ENCODE measurements at regions not wholly inside any gene's neighbourhood (a gene's known extent, or its start where the extent isn't known, plus 50 kb on each side); places are given as distances from the start of the nearest gene placed in this dataset.

GRCh38 chr4:157792716-157793115 lies 380.1 kb downstream of the GASK1B start:
- H3K36me3 ChIP-seq (ENCODE audit: control insufficient read depth in 4 of 4, insufficient read depth in 3 of 4, low read depth in 1 of 4, low read length in 3 of 4) = no peaks in the 10 kb centered on the region
- no peak for DNase-seq (ENCODE audit: low spot score)
- no peaks in the 10 kb centered on the region for H3K27me3 ChIP-seq (ENCODE audit: control insufficient read depth in 4 of 4, insufficient read depth in 4 of 4, low read length in 3 of 4)
- no peak overlapping the region for H3K27ac ChIP-seq (ENCODE audit: low read depth in 1 of 2, low read length in 2 of 2)
- no peak overlapping the region for H3K9ac ChIP-seq (ENCODE audit: low read depth in 1 of 2, low read length in 2 of 2)
- no peaks in the 10 kb centered on the region for H3K4me1 ChIP-seq (ENCODE audit: control insufficient read depth in 4 of 4, insufficient read depth in 4 of 4, low read length in 3 of 4)
- H3K4me3 ChIP-seq (ENCODE audit: low read depth in 1 of 3, low read length in 3 of 3) = no peak overlapping the region
- TF ChIP-seq MAX (IDR thresholded peaks at IDR 0.05) = no peak
- no peak for TF ChIP-seq JUND (IDR thresholded peaks at IDR 0.05)
- TF ChIP-seq YY1 (IDR thresholded peaks at IDR 0.05) = no peak
- TF ChIP-seq EGR1 (IDR thresholded peaks at IDR 0.05; ENCODE audit: low read depth in 2 of 2) = no peak
- no peak for TF ChIP-seq RXRA (IDR thresholded peaks at IDR 0.05)
- no peak for TF ChIP-seq FOXA2 (IDR thresholded peaks at IDR 0.05)
- TF ChIP-seq CTCF (IDR thresholded peaks at IDR 0.05; ENCODE audit: low read depth, low read length, missing input control) = no peak
- H3K9me3 ChIP-seq (ENCODE audit: control insufficient read depth in 4 of 4, low read length in 3 of 4) = no peaks in the 10 kb centered on the region

- Histone ChIP-seq H3K9ac (ENCODE audit: low read depth in 1 of 2, low read length in 2 of 2) (no peak overlapping the region), H3K9me3 (ENCODE audit: control insufficient read depth in 4 of 4, low read length in 3 of 4) (no peaks in the 10 kb centered on the region), H3K4me3 (ENCODE audit: low read depth in 1 of 3, low read length in 3 of 3) (no peak overlapping the region), H3K4me1 (ENCODE audit: control insufficient read depth in 4 of 4, insufficient read depth in 4 of 4, low read length in 3 of 4) (no peaks in the 10 kb centered on the region), H3K27ac (ENCODE audit: low read depth in 1 of 2, low read length in 2 of 2) (no peak overlapping the region), H3K27me3 (ENCODE audit: control insufficient read depth in 4 of 4, insufficient read depth in 4 of 4, low read length in 3 of 4) (no peaks in the 10 kb centered on the region), H3K36me3 (ENCODE audit: control insufficient read depth in 4 of 4, insufficient read depth in 3 of 4, low read depth in 1 of 4, low read length in 3 of 4) (no peaks in the 10 kb centered on the region)
- 96% methylated on average over 1 of the region's 1 CpG for WGBS
- TF ChIP-seq CTCF (IDR thresholded peaks at IDR 0.05; ENCODE audit: low read depth, low read length, missing input control) = no peak
- TF ChIP-seq ZBTB33 (IDR thresholded peaks at IDR 0.05) = no peak
- TF ChIP-seq EGR1 (IDR thresholded peaks at IDR 0.05; ENCODE audit: low read depth in 2 of 2) = no peak
- TF ChIP-seq REST (IDR thresholded peaks at IDR 0.05) = no peak
- no peak for DNase-seq (ENCODE audit: low spot score)
Observed at GRCh38 chr4:157791236-157791635, 381.6 kb downstream of the GASK1B start.
